ENCODE measurements at regions not wholly inside any gene's neighbourhood (a gene's known extent, or its start where the extent isn't known, plus 50 kb on each side); places are given as distances from the start of the nearest gene placed in this dataset.

GRCh38 chr12:12017798-12018197 is 52.9 kb upstream of the BCL2L14 start:
- no peak for DNase-seq

GRCh38 chr12:12018454-12018853 is 52.3 kb upstream of the BCL2L14 start:
- no peak for DNase-seq

DNA sequence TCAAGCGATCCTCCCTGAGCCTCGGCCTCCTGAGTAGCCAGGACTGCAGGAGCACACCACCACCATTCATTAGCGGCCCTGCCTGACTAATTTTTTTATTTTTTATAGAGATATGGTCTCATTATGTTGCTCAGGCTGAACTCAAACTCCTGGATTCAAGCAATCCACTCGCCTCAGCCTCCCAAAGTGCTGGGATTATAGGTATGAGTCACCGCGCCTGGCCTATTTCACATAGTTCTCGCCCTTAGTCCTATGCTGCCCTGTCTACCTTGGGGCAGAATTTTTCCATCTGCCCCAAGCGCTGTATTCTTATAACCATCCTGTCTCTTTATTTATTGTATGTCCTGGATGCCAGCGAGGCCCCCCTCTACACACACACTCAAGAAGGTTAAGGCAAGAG is 50.9 kb upstream of the BCL2L14 start:
- DNase-seq: no peak

DNA sequence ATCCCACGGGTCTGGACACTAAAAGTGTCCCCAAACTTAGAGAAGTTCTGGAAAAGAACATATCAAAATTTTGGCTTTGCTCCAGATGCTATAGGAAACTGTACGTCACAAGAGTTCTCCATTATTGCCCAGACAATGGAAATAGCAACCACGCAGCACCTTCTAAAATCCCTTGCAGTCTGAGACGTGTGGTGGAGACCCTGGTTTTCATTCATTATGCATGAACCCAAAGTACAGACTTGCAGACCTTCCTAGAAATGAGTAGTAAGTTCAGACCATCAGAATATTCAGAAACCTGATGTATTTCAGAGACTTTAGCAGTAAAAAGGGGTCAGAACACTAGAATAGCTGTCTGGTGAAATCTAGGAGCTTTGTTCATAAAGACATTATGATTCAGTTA is 50.0 kb upstream of the BCL2L14 start:
- DNase-seq: no peak
